ENCODE measurements at regions not wholly inside any gene's neighbourhood (a gene's known extent, or its start where the extent isn't known, plus 50 kb on each side); places are given as distances from the start of the nearest gene placed in this dataset.

DNA sequence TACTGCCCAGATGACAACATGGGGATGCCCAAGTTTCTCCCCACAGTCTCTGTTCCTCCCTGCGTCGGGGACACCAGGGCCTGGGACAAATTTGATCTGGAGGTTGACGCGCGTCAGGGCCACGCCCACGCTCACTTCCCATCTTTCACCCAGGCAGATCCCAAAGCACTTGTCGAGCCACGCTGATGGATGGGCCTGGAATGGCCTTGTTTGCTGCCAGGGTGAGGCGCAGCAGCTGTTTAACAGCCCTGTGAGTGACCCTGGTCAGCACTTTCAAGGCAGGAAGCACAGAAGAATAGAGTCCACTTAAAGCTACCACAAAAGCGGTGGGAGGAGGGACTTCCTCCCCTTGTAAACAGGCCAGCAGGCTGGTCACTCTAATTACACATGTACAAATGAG lies 324.7 kb upstream of the JARID2 start:
- H2BK120ac ChIP-seq (ENCODE audit: low read depth, low read length, poor library complexity, severe bottlenecking), result no peak overlapping the region
- H3K4me1 Mint-ChIP-seq, result peaks cover 53% of the 10 kb centered on the region in 2 experiments
- H3K27me3 ChIP-seq (ENCODE audit: insufficient read depth, low read length), result no peaks in the 10 kb centered on the region
- H2AFZ ChIP-seq (ENCODE audit: low read length), result no peak overlapping the region
- no peak overlapping the region for H3K56ac ChIP-seq (ENCODE audit: insufficient read length, low read depth, low read length)
- no peak overlapping the region for H2AK5ac ChIP-seq (ENCODE audit: insufficient read length, low read length)
- peak overlapping the region in 1 of 2 experiments; percentile 27; a peak in 2 of 5 replicates for H3K4me3 Mint-ChIP-seq
- H4K91ac ChIP-seq (ENCODE audit: insufficient read length, low read depth, low read length), result no peak overlapping the region
- H3K79me1 ChIP-seq (ENCODE audit: insufficient read depth, low read depth, low read length, poor library complexity, severe bottlenecking), result no peaks in the 10 kb centered on the region
- H3K4ac ChIP-seq (ENCODE audit: low read depth, low read length), result no peak overlapping the region
- no peak overlapping the region for H3K18ac ChIP-seq (ENCODE audit: insufficient read length, low read depth, low read length)
- no peaks in the 10 kb centered on the region; the same call in 1 of the 2 replicates for H3K79me2 ChIP-seq (ENCODE audit: insufficient read depth, low read length)
- H3K23me2 ChIP-seq (ENCODE audit: insufficient read length, low read depth, low read length, poor library complexity, severe bottlenecking), result no peaks in the 10 kb centered on the region
- no peak overlapping the region for H3K9ac ChIP-seq (ENCODE audit: extremely low read depth, insufficient read length, low read length)
- no peak overlapping the region for H3K23ac ChIP-seq (ENCODE audit: insufficient read length, low read depth, low read length)
- TF ChIP-seq, protein P1, sequence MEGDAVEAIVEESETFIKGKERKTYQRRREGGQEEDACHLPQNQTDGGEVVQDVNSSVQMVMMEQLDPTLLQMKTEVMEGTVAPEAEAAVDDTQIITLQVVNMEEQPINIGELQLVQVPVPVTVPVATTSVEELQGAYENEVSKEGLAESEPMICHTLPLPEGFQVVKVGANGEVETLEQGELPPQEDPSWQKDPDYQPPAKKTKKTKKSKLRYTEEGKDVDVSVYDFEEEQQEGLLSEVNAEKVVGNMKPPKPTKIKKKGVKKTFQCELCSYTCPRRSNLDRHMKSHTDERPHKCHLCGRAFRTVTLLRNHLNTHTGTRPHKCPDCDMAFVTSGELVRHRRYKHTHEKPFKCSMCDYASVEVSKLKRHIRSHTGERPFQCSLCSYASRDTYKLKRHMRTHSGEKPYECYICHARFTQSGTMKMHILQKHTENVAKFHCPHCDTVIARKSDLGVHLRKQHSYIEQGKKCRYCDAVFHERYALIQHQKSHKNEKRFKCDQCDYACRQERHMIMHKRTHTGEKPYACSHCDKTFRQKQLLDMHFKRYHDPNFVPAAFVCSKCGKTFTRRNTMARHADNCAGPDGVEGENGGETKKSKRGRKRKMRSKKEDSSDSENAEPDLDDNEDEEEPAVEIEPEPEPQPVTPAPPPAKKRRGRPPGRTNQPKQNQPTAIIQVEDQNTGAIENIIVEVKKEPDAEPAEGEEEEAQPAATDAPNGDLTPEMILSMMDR (conservative IDR thresholded peaks at IDR 0.05), result no peak
- no peak overlapping the region for H4K8ac ChIP-seq (replicated peaks; ENCODE audit: insufficient read length, low read depth, low read length)
- no peak overlapping the region for H2BK15ac ChIP-seq (ENCODE audit: low read depth, low read length)
- H3T11ph ChIP-seq (ENCODE audit: low read length), result no peak overlapping the region
- DNase-seq, result peak; percentile 58
- H2BK5ac ChIP-seq (ENCODE audit: insufficient read length, low read length), result no peak overlapping the region
- peaks cover 10% of the 10 kb centered on the region; the same call in 1 of the 2 replicates for H3K4me1 ChIP-seq (ENCODE audit: insufficient read depth, low read length)
- peaks cover 0 to 3% (median 0%) of the 10 kb centered on the region in 3 experiments; a peak in 2 of 7 replicates for H3K36me3 Mint-ChIP-seq (ENCODE audit: insufficient read depth in 1 of 3, low read depth in 3 of 3)
- H3K27ac ChIP-seq (ENCODE audit: insufficient read length, low read depth, low read length), result no peak overlapping the region
- H3K4me2 ChIP-seq (ENCODE audit: insufficient read depth, insufficient read length, low read length), result no peak overlapping the region
- no peaks in the 10 kb centered on the region for H4K20me1 ChIP-seq (ENCODE audit: control insufficient read depth, insufficient read depth, insufficient read length)
- H3K27ac Mint-ChIP-seq, result peak overlapping the region in 2 of 3 experiments; percentile 15 to 83; a peak in 2 of 7 replicates
- H3K14ac ChIP-seq (ENCODE audit: insufficient read depth, low read length), result no peak overlapping the region
- no peak overlapping the region for H2BK12ac ChIP-seq (ENCODE audit: insufficient read length, low read depth, low read length)
- no peak overlapping the region for H2BK20ac ChIP-seq (ENCODE audit: low read depth, low read length, poor library complexity, severe bottlenecking)
- no CpG with 5 or more reads among the region's 11 CpGs for WGBS (ENCODE audit: extremely low coverage, insufficient read length, low lambda C conversion rate)
- H3K9me3 Mint-ChIP-seq, result no peaks in the 10 kb centered on the region
- no peak overlapping the region for H4K5ac ChIP-seq (ENCODE audit: insufficient read length, low read depth, low read length)
- H3K9me3 ChIP-seq (ENCODE audit: control insufficient read depth, low read depth, low read length), result no peaks in the 10 kb centered on the region
- H3K27me3 Mint-ChIP-seq (ENCODE audit: low read depth), result no peaks in the 10 kb centered on the region
